ENCODE measurements at regions not wholly inside any gene's neighbourhood (a gene's known extent, or its start where the extent isn't known, plus 50 kb on each side); places are given as distances from the start of the nearest gene placed in this dataset.

DNA sequence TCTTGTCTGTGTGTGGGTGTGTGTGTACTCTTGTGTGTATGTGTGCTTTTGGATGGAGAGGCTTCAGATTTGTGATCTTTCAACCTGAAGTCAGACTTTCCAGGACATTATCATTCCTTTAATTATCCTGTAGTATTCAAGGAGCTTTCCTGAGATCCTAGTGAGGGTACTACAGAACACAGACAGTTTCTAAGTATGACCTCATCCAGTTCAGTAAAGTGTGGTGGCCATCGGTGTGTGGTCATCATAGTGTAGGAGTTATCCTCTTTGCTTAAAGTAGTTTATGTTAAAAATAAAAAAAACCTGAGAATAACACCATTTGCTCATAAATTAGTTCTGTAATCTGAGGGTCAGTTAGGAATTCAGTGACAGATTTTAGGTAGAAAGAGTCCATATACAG, 478.0 kb upstream of the ACTBL2 start:
- peaks cover under 1% of the 10 kb centered on the region for H3K4me1 Mint-ChIP-seq (ENCODE audit: low read depth)
- TF ChIP-seq, protein P1, sequence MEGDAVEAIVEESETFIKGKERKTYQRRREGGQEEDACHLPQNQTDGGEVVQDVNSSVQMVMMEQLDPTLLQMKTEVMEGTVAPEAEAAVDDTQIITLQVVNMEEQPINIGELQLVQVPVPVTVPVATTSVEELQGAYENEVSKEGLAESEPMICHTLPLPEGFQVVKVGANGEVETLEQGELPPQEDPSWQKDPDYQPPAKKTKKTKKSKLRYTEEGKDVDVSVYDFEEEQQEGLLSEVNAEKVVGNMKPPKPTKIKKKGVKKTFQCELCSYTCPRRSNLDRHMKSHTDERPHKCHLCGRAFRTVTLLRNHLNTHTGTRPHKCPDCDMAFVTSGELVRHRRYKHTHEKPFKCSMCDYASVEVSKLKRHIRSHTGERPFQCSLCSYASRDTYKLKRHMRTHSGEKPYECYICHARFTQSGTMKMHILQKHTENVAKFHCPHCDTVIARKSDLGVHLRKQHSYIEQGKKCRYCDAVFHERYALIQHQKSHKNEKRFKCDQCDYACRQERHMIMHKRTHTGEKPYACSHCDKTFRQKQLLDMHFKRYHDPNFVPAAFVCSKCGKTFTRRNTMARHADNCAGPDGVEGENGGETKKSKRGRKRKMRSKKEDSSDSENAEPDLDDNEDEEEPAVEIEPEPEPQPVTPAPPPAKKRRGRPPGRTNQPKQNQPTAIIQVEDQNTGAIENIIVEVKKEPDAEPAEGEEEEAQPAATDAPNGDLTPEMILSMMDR (IDR thresholded peaks at IDR 0.05; ENCODE audit: unreplicated experiment) = no peak
- no peaks in the 10 kb centered on the region for H3K27me3 Mint-ChIP-seq
- H3K4me3 Mint-ChIP-seq (ENCODE audit: low read depth) = no peak overlapping the region
- no peak for DNase-seq (ENCODE audit: low spot score, unreplicated experiment)
- peaks cover 24% of the 10 kb centered on the region for H3K9me3 Mint-ChIP-seq (ENCODE audit: low read depth)
- no peak overlapping the region for H3K27ac Mint-ChIP-seq
- no peaks in the 10 kb centered on the region for H3K36me3 Mint-ChIP-seq (ENCODE audit: insufficient read depth)

DNA sequence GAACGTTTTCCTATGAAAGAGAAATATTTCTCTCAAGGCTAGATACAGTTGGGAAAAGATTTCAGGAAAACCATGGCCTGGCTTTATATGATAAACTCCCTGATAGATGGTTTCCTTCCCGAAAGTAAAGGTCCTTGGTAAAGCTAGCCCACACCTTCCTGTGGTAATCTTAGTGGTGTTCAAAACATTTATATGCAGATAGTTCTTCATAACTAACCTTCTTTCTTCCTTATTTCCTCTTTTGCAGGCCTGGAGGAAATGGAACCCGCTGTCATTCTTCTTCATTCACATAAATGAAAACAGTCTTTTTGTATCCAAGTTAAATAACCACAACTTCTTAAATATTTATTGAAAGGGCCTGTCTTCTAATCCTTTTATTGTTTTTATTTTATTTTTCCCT, 474.0 kb upstream of the ACTBL2 start:
- Mint-ChIP-seq H3K4me3 (ENCODE audit: low read depth) (no peak overlapping the region), H3K9me3 (ENCODE audit: low read depth) (peaks cover 8% of the 10 kb centered on the region)

DNA sequence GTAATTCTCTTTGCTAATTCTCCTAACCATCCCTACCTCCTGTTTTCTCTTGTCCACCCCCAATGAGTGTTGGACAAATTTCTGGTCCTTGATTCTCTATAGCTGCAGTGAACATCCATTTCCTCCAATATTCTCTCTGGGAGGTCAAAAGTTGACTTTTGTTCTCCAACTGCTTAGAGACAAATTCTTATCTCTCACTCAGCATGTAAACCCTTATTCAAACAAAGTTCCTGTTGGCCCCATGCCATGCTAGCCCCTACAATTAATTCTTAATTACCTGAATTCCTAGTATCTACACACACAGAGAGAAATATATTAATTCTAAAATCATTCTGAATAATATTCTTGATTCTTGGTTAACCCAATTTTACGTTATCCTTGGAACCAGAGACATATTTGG, 472.9 kb upstream of the ACTBL2 start:
- H3K4me3 Mint-ChIP-seq (ENCODE audit: low read depth) = no peak overlapping the region
- H3K4me1 Mint-ChIP-seq (ENCODE audit: low read depth) = peaks cover 4% of the 10 kb centered on the region
- no peak overlapping the region for H3K27ac Mint-ChIP-seq
- H3K9me3 Mint-ChIP-seq (ENCODE audit: low read depth) = peaks cover 4% of the 10 kb centered on the region
- H3K36me3 Mint-ChIP-seq (ENCODE audit: insufficient read depth) = no peaks in the 10 kb centered on the region
- no peaks in the 10 kb centered on the region for H3K27me3 Mint-ChIP-seq
- TF ChIP-seq, protein P1 (IDR thresholded peaks at IDR 0.05; ENCODE audit: unreplicated experiment) = no peak
- DNase-seq (ENCODE audit: low spot score, unreplicated experiment) = no peak

More for the DNA sequence above, 474.0 kb upstream of the ACTBL2 start:
- Mint-ChIP-seq H3K36me3 (ENCODE audit: insufficient read depth) (no peaks in the 10 kb centered on the region), H3K27ac (no peak overlapping the region), H3K27me3 (no peaks in the 10 kb centered on the region), H3K4me1 (ENCODE audit: low read depth) (peaks cover 4% of the 10 kb centered on the region)
- no peak for DNase-seq (ENCODE audit: low spot score, unreplicated experiment)
- TF ChIP-seq, protein P1 (IDR thresholded peaks at IDR 0.05; ENCODE audit: unreplicated experiment) = no peak

DNA sequence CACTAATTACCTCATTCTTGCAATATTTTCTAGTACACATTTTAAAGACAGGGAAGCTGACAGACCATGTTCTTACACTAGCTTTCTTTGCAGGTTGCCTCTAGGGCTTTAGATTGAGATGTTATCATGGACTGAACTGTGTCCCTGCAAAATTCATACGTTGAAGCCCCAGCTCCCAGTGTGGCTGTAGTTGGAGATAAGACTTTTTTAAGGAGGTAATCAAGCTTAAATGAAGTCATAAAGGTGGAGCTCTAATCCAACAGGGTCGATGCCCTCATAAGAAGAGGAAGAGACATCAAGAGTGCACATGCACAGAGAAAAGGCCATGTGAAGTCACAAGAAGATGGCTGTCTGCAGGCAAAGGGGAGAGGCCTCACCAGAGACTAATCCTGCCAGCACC, 471.2 kb upstream of the ACTBL2 start:
- no peaks in the 10 kb centered on the region for H3K36me3 Mint-ChIP-seq (ENCODE audit: insufficient read depth)

DNA sequence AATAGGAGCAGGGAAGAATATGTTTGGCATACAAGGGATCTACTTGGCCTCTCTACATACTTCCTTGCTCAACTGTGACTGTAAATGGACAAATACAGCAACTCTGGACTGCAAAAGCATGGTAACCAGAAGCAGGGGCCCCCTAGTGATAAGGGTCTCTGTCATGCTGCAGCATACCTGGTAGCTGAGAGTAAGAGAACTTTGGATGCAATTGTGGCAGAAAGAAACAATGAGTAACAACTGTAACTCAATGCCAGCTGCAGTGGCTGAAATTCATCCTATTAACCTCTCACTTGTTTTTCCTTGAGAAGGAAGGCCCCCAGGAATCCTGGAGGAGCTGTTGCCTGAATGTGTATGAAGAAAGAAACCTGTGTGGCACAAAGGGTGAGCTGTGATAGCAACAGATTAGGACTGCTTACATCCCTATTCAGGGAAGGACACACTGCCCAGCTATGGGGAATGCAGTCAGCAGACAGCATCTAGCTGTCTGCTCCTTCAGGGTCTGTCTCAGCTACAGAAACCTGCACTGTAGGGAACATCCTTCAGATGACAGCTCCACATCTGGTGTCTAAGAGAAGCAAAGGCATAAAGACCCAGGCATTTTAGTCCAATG, 468.1 kb upstream of the ACTBL2 start:
- Mint-ChIP-seq H3K4me3 (ENCODE audit: low read depth) (no peak overlapping the region), H3K27me3 (no peaks in the 10 kb centered on the region), H3K27ac (no peak overlapping the region), H3K36me3 (ENCODE audit: insufficient read depth) (no peaks in the 10 kb centered on the region), H3K9me3 (ENCODE audit: low read depth) (peaks cover 4% of the 10 kb centered on the region), H3K4me1 (ENCODE audit: low read depth) (peaks cover 4% of the 10 kb centered on the region)
- TF ChIP-seq, protein P1 (IDR thresholded peaks at IDR 0.05; ENCODE audit: unreplicated experiment) = no peak
- no peak for DNase-seq (ENCODE audit: low spot score, unreplicated experiment)

More for the DNA sequence above, 471.2 kb upstream of the ACTBL2 start:
- H3K9me3 Mint-ChIP-seq (ENCODE audit: low read depth) = peaks cover 4% of the 10 kb centered on the region
- H3K27ac Mint-ChIP-seq = no peak overlapping the region
- H3K4me3 Mint-ChIP-seq (ENCODE audit: low read depth) = no peak overlapping the region
- H3K27me3 Mint-ChIP-seq = no peaks in the 10 kb centered on the region
- TF ChIP-seq, protein P1 (IDR thresholded peaks at IDR 0.05; ENCODE audit: unreplicated experiment) = no peak
- DNase-seq (ENCODE audit: low spot score, unreplicated experiment) = no peak
- peaks cover 4% of the 10 kb centered on the region for H3K4me1 Mint-ChIP-seq (ENCODE audit: low read depth)
